ENCODE measurements at regions not wholly inside any gene's neighbourhood (a gene's known extent, or its start where the extent isn't known, plus 50 kb on each side); places are given as distances from the start of the nearest gene placed in this dataset.

- DNase-seq (ENCODE audit: low spot score) = no peak
These were observed 1488.3 kb downstream of the RPA4 start for GRCh38 chrX:98371994-98372393.

- no peak for DNase-seq (ENCODE audit: low spot score)
These were observed 1495.4 kb downstream of the RPA4 start for GRCh38 chrX:98379134-98379533.

- no peak for DNase-seq (ENCODE audit: low spot score)
These were observed 1496.4 kb downstream of the RPA4 start for GRCh38 chrX:98380106-98380505.

GRCh38 chrX:98380556-98380955 is 1496.8 kb downstream of the RPA4 start:
- no peak for DNase-seq (ENCODE audit: low spot score)

GRCh38 chrX:98398542-98398941 is 1514.8 kb downstream of the RPA4 start:
- DNase-seq (ENCODE audit: low spot score) = no peak

GRCh38 chrX:98405376-98405775 is 1521.7 kb downstream of the RPA4 start:
- DNase-seq (ENCODE audit: low spot score) = no peak

- DNase-seq (ENCODE audit: low spot score) = no peak
These were observed 1523.9 kb downstream of the RPA4 start for GRCh38 chrX:98407584-98407983.

GRCh38 chrX:98409867-98410266 is 1526.2 kb downstream of the RPA4 start:
- DNase-seq (ENCODE audit: low spot score) = no peak

- no peak for DNase-seq (ENCODE audit: low spot score)
These were observed 1528.3 kb downstream of the RPA4 start for GRCh38 chrX:98412058-98412457.

- no peak for DNase-seq (ENCODE audit: low spot score)
These were observed 1538.8 kb downstream of the RPA4 start for GRCh38 chrX:98422536-98422935.

GRCh38 chrX:98432413-98432812 is 1548.7 kb downstream of the RPA4 start:
- no peak for DNase-seq (ENCODE audit: low spot score)

- no peak for DNase-seq (ENCODE audit: low spot score)
These were observed 1564.8 kb downstream of the RPA4 start for GRCh38 chrX:98448524-98448923.

GRCh38 chrX:98452456-98452855 is 1568.7 kb downstream of the RPA4 start:
- DNase-seq (ENCODE audit: low spot score) = no peak

GRCh38 chrX:98459669-98460068 is 1576.0 kb downstream of the RPA4 start:
- no peak for DNase-seq (ENCODE audit: low spot score)

- no peak for DNase-seq (ENCODE audit: low spot score)
These were observed 1596.9 kb downstream of the RPA4 start for GRCh38 chrX:98480606-98481005.

GRCh38 chrX:98481636-98482035 is 1597.9 kb downstream of the RPA4 start:
- DNase-seq (ENCODE audit: low spot score) = no peak

- DNase-seq (ENCODE audit: low spot score) = no peak
These were observed 1607.0 kb downstream of the RPA4 start for GRCh38 chrX:98490670-98491069.

- DNase-seq (ENCODE audit: low spot score) = no peak
These were observed 1617.7 kb downstream of the RPA4 start for GRCh38 chrX:98501426-98501825.

GRCh38 chrX:98506907-98507306 is 1623.2 kb downstream of the RPA4 start:
- DNase-seq (ENCODE audit: low spot score) = no peak

- DNase-seq (ENCODE audit: low spot score) = no peak
These were observed 1630.3 kb downstream of the RPA4 start for GRCh38 chrX:98514032-98514431.

GRCh38 chrX:98516120-98516519 is 1632.4 kb downstream of the RPA4 start:
- DNase-seq (ENCODE audit: low spot score) = no peak

- DNase-seq (ENCODE audit: low spot score) = no peak
These were observed 1639.3 kb downstream of the RPA4 start for GRCh38 chrX:98523026-98523425.

- DNase-seq (ENCODE audit: low spot score) = no peak
These were observed 1639.8 kb downstream of the RPA4 start for GRCh38 chrX:98523521-98523920.

GRCh38 chrX:98548519-98548918 is 1664.8 kb downstream of the RPA4 start:
- DNase-seq (ENCODE audit: low spot score) = no peak

GRCh38 chrX:98568795-98569194 is 1685.1 kb downstream of the RPA4 start:
- no peak for DNase-seq (ENCODE audit: low spot score)
